NCI-H2107 (cell line): ENCODE measurements at regions not wholly inside any gene's neighbourhood (a gene's known extent, or its start where the extent isn't known, plus 50 kb on each side); places are given as distances from the start of the nearest gene placed in this dataset.
"Not testable (repeated sequence)": the region's sequence is repeated elsewhere in the genome, so short reads cannot be mapped to it uniquely, and the experiment has no call there.

Experiments
- DNase-seq: peaks from one replicate; lab custom pipeline; 2025; lab: John Stamatoyannopoulos, UW

DNA sequence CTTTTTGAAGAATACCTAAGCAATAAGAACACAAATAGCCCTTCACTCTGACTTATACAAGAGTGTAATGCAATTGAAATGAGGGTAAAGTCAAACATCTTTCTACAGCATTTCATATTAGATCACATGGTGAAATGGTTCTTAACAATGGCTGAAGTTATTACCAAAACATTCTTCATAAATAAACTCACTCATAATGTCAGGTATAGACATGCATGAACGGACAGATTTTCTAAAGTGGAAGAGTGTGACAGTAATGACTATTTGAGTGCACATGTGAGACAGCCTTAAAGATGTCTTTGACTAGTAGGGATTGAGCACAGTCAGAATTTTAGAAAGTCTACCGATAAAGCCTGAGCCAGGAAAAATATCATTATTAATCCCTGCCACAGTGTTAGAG, 471.0 kb downstream of the ZPLD1 start:
- DNase-seq = no peak

DNA sequence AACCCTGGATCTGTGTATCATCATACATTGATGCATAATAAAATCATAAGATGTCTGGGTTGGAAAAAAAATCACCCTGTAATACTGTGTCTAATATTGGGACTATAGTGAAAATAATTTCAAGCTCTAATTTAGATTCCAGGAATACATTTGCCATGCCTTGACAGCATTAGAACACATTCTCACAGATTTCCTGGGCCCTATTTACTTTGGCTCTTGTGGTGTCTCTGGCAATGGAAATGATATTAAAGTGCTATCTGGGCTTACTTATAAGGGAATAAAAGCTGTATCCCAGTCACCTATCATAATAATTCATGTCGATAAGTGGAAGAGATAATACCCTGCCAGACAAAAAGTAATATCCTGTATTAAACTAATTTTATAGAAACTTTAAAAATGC, 472.0 kb downstream of the ZPLD1 start:
- no peak for DNase-seq

DNA sequence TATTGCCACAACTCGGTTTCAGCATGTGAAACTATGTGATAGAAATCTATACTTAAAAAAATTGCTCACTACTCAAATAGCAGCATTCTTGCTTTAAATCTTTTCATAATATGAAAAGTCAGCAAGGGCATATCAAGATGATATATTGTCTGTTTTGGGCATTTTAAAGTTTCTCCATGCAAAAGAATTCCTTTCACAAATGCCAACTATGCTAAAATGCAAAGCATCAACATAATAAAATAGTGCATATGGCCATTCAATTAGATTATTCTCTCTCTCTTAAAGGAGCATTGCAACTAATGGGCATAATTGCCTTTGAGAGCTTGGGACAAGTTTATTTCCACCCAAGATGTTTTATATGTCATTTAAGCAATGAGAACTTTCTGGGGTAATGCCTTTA, 475.1 kb downstream of the ZPLD1 start:
- DNase-seq = no peak

DNA sequence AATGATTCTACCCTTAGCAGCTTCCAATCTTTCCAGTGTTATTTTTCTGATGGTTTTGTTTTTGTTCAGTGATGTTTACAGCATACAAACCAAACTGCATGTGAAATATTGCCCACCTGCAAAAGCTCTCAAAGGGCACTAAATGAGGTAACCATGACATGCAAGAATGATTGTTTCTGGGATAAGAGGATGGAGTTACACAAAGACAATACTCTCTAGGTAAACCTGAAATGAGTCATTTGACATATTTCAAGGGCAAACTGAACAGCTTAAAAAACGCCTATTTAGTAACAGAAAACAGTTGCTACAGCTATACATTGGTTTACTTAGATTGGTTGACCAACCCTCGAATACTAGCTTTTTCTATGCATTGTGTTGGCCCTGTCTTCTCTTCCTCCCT, 481.7 kb downstream of the ZPLD1 start:
- DNase-seq = no peak

DNA sequence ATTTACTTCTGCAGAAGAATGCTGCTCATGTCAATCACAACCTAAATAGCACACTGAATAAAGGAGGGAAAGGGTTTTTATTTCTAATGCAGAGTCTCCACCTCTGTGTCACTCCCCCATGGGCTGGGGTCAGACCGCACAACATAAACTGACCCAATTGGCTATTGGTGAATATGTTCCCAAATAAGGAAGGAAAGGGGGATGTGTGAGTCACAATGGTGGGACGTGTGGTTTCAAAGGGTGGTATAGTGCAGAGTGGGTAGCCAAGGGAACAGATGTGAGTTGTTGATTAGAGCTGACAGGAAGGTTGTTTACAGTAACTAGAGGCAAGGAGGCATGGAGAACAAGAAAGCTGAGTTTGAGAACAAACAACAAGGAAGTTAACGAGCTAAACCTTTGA, 491.8 kb downstream of the ZPLD1 start:
- DNase-seq = no peak

DNA sequence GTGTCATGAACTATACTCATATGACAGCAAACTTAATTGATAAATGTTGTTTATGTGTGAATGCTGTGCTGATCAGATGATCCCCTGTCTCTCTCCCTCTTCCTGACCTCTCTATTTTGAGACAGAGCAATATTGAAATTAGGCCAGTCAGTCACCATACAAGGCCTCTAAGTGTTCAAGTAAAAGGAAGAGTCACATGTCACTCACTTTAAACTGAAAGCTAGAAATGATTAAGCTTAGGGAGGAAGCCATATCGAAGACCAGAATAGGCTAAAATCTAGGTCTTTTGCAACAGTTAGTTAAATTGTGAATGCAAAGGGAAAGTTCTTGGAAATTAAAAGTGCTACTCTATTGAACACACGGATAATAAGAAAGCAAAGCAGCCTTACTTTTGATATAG, 498.6 kb downstream of the ZPLD1 start:
- no peak for DNase-seq

DNA sequence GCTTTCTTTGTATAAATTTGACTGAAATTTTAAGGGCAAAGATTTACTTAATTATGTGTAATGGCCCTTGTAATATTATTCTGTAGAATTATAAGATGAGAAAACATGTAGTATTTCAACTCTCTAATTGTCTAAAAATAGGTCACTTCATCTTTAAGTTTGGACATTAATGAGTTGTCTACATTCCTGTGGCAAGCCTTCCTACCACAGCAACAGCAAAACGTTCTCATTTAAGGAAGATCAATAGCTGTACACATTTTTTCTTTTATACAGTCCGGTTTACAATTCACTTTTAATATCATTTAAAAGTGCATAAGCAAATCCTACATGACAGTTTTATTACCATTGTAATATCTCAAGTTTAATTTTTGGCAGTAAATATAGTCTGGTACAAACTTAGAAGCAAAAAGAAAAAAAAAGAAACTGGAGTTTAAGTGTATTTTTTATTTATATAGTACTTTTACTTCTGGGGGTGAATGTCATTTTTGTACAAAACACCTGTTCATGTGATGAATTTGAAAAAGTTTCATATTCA, 501.8 kb downstream of the ZPLD1 start:
- DNase-seq = no peak

DNA sequence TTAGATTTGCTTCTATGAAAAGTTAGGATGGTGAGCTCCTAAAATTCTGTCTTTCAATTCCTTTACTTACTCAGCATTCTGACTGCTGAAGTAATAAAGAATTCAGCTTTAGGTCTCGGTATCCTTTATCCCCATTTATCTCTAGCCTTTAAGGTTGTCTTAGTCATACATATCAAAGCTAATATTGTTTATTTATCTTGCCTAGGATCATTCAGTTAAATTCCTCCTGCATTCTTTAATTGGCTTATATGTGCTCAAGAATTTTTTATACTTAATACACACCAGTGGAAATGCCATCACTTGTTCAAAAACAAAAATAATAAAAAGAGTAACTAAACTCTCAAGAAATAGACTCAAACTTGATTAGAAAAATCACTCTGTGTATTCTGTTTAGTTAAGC, 507.0 kb downstream of the ZPLD1 start:
- no peak for DNase-seq

DNA sequence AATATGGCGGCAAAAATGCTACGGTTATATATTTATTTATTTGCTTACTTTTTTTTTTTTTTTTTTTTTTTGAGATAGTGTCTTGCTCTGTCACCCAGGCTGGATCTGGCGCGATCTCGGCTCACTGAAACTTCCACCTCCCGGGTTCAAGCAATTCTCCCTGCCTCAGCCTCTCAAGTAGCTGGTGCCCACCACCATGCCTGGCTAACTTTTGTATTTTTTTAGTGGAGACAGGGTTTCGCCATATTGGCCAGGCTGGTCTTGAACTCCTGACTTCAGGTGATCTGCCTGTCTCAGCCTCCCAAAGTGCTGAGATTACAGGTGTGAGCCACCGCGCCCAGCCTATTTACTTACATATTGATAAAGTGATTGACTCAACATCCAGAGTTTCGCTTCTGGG, 511.6 kb downstream of the ZPLD1 start:
- DNase-seq = not testable (repeated sequence)

DNA sequence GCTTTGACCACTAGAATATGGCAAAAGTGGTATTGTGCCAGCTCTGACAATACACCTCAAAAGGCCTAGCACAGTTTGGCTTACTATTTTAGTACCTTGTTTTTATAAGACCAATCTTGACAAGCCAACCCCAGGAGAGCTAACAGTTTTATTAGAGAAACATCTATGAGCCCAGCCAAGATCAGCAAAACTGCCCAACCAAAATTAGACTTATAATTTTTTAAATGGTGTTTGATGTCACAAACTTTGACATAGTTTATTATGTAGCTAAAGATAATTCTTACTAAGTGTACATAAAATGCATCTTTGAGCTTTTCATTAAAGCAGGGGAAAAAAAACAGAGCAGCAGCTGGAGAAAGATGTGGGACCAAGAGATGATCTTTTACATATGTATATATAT, 537.5 kb downstream of the ZPLD1 start:
- DNase-seq = no peak

DNA sequence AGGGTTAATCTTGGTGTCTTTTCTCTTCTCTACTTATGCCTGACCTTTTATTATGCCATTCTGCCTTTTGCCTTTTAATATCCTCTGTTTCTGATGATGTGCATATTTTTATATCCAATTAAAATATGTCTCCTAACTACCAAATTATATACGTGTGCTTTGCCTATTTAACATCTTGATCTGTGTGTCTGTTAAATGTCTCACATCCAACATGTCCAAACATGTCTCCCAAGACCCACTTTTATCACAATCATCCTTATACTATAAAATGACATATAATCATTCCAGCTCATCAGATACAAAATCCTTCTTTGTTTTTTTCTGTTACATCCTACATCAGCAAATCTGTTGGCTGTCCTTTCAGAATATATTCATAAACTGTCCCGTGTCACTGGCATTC, 539.5 kb downstream of the ZPLD1 start:
- DNase-seq = no peak

DNA sequence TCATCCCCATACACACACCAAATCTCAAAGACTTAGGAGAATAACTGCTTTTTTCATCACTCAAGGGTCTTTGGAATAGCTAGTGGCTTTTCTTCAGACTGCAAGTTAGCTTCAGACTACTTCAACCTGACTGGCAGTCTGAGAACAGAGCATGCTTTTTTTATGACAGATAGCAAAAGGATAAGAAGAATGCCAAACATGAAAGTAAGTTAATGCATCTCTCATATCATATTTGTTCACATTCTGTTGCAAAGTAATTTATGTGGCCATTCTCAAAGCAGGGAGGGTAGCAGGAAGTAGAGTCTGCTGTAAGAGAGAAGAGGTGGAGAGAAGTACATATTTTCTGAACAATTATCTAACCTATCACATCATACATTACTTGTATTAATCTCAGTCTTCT, 544.4 kb downstream of the ZPLD1 start:
- no peak for DNase-seq

DNA sequence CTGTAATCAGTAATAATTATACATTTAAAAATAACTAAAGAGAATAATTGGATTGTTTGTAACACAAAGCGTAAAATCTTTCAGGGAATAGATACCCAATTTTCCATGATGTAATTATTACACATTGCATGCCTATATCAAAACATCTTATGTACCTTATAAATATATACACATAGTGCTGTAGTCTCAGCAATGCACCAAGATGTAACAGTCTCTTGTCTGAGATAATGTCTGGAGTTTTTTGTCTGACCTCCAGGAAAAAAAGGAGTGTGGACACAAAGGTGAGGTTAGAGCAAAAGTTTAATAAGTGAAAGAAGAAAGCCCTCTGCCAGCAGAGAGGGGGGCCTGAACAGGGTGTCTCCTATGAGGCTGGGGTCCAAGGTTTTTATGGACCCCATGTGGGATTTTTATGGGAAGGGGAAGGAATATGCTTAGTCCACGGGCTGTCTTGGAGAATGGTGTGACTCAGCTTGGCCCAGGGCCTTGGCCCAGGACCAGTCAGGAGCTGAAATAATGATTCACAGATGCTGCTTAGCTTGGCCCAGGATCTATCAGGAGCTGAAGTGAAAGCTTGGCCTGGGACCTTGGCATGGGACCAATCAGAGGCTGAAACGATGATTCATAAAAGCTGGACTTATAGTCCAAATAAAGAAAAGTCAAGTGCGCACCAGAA, 545.0 kb downstream of the ZPLD1 start:
- DNase-seq = no peak

DNA sequence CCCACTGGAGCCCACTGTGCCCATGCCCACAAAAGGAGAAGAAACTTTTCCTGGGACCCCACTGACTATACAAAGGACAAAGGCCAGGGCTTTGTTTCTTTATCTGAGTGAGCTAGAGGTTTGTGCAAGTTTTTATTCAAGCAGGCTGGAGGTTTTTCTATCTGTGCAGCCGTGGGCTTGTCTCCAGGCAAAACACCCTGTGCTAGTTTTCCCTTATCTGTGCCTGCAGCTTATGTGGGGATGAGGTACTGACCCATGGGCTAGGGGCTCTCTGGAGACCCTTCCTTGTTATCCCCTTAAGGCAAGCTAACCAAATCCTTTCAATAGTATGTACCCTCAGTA, 545.5 kb downstream of the ZPLD1 start:
- DNase-seq = no peak

DNA sequence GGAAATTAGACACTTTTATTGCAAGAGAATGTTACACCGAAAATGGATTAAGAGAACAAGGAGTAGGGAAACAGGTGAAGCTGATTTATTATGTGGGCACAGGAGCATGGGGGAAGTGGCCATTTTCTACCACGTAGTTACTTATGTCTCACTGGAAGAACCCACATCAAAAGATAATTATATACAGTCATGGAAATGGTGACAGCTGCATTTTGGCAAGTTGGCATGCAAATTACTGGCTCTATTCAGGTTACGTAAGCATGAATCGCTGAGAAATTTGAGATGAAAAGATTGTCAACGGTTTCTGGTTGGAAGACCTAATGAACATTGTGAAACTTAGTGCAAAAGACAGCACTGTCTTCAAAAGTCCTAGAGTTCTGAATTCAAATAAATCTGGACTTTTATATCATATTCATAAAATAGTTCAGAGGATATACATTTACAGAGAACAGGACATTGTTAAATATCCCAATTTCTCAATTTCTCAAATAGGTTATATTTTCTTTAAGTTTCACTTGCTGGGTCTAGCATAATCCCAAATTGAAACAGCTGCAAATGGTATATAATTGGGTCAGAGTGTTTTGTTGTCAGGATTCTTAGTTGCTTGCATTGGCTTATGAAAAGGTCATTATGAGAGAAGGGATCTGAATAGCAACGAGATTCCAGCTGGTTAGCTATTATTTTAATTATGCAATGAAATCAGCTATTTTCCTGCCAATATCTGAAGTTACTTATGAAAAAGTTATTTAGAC, 567.8 kb downstream of the ZPLD1 start:
- DNase-seq = no peak

DNA sequence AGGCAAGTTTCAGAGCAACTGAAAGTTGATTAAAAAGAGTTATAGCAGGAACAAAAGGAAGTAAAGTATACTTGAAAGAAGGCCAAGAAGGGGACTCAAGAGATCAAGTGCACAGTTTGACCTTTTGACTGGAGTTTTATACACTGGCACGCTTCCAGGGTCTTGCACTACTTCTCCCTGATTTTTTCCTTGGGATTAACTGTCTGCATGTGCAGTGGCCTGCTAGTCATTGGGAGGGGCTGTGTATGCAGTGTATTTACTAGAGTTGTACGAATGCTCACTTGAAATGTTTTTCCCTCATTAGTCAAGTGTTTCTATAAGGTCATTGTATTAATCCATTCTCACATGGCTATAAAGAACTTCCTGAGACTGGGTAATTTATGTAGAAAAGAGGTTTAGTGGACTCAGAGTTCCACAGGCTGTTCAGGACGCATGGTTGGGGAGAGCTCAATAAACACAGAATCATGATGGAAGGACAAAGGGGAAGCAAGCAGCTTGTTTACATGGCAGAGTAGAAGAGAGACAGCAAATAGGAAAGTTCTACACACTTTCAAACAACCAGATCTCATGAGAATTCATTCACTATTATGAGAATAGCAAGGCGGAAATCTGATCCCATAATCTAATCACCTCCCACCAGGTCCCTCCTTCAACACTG, 571.8 kb downstream of the ZPLD1 start:
- no peak for DNase-seq

DNA sequence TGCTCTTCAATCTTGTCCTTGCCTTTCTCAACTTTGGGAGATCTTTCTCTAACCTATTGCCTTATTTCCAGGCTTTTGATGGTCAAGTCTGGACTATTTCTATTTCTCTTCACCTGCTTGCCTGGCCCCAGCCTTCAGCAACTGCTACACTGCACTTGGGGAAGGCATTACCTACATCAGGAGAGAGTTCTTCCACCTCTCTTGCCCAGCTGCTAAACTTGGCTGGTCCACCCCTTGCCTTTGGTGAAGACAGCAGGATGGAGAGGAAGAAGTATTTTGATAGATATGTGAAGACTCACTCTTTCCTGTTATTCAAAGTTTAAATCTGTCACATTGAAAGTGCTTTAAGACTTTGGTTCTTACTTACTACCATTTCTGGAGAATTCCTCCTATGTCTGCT, 574.8 kb downstream of the ZPLD1 start:
- DNase-seq = no peak

DNA sequence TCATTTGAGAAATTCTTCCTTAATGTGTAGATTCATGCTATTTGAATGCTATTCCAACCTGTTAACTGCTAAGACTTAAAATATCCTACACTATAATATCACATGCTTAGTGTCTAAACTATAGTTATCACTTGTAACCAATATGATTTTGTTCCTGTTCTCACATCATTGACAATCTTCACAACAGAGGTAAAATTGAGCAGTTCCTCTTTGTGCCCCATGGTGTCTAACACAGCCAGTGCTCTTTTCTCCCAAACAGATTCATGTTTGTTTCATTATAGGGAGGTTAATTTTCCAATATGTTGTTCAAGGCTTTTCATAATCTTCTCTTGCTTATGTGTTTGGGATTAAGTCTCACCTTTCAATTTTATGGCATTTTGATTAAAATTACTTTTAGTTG, 591.1 kb downstream of the ZPLD1 start:
- DNase-seq = no peak

DNA sequence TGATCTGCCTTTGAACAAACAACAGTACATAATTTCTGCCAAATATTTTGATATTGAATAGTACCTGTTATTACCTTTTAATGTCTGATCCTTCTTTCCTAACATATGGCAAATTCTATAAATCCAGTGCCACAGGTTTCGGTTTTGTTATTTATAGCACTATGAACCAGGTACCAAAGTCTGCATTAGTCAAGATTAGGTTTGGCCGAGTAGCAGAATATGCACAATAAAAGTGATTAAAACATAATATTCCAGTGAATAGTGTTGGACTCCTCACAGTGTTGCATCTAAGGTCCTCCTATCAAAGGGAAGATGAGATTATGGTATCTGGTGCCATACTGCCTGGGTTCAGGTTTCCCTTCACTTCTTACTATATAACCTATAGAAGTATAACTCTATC, 599.0 kb downstream of the ZPLD1 start:
- no peak for DNase-seq

DNA sequence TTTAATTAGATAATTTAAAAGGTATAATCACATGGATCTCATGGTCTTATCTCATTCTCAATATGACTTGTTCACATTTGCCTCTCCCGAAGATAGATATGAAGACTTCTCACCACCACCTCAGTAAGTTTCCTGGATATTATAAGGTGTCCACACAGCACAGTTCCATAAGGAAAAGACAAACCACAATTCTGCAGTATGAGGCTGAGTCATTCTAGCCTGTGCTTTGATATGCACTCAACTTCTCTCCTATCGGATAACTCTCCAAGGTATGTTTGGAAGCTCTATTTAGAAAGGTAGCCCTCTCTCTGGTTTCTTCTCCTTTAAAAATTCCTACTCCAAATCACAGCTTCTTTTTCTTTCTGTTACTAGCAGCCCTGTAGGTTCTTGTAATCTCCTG, 612.8 kb downstream of the ZPLD1 start:
- DNase-seq = no peak

DNA sequence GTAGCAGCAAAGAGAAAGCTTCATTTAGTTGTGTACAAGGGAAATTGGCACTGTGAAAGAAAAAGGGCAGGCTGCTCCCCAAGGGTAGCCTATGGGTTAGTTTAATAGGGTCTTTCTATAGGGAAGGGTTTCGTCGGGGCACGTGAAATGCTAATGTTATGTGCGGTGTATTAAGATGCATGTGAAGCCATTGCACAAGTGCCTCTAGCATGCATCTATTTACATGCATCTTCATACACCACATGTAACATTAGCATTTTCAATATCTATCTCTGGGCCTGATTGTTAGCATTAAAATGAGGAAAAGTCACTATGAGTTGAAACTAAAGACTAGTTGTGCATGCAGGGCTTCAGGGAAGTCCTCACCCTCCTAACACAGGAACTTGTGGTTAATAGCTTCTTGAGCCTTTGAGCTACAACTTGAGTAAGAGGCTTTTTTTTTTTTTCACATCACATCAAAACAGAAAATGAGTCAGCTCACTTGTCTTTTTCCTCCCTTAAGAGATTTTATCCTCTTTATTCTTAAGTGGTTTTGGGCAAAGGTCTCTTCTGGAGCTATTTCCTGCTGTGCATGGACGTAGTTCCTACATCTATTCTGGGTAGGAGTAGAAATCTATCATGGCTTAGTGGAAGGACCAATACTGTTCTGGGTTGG, 613.4 kb downstream of the ZPLD1 start:
- no peak for DNase-seq

DNA sequence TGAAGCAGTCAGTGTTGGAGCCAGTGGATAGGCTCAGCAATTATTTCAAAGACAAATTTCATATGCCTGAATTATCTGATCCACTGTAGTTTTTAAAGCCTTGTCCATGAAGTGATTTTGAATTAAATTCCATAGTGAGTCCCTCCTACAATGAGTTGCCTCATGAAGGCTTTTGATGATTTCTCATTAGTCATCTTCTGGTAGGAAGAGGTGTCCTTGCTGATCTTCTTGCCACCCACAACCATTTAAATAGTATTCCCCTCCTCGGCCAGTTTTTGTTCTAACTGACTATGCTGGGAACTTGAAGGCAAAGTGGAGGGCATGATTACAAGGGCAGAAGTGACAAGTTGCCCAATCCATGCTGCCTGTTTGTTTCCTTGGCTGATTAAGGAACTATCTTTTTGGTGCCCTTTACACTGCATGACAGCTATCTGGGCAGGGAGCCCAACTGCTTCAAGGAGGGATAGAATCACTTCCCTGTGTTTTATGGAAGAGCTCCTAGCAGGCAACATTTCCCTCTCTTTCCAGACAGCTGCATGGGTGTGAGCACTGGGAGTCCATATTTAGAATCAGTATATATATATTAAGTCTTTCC, 617.5 kb downstream of the ZPLD1 start:
- DNase-seq = no peak
